CD4-positive, CD25-positive, alpha-beta regulatory T cell (primary cell): ENCODE measurements at regions not wholly inside any gene's neighbourhood (a gene's known extent, or its start where the extent isn't known, plus 50 kb on each side); places are given as distances from the start of the nearest gene placed in this dataset.

Source experiments
- ATAC-seq, 2 donors: fragments of 150-1000 bp; cut with Tn5 transposase; one replicate each; pipeline ENCODE4 v1.10.0; 2021; ENCODE audit warnings: low read depth in 2 of 2, moderate number of reproducible peaks in 2 of 2, moderate library complexity in 1 of 2
- DNase-seq, 3 donors: peaks; one replicate each; pipeline versions ENCODE4 v3.0.0 to v3.0.0-alpha.2; 2012 to 2022; ENCODE audit warnings: mixed read lengths in 1 of 3
- H3K27ac ChIP-seq: one replicate; pipeline ENCODE4 v1.7.0; 2013; ENCODE audit warnings: mild to moderate bottlenecking, low read length; ENCODE audit not compliant: insufficient read depth, poor library complexity, severe bottlenecking
- H3K27me3 ChIP-seq: one replicate; pipeline ENCODE4 v1.7.0; 2013; ENCODE audit warnings: low read length; ENCODE audit not compliant: control insufficient read depth, insufficient read depth
- H3K36me3 ChIP-seq: one replicate; pipeline ENCODE4 v1.7.0; 2013; ENCODE audit warnings: mild to moderate bottlenecking, low read length, moderate library complexity; ENCODE audit not compliant: control insufficient read depth, insufficient read depth
- H3K4me1 ChIP-seq: 2 replicates; pipeline ENCODE4 v1.7.0; 2013; ENCODE audit warnings: mild to moderate bottlenecking, low read length; ENCODE audit not compliant: insufficient read depth, control insufficient read depth, poor library complexity, severe bottlenecking
- H3K4me3 ChIP-seq: one replicate; pipeline ENCODE4 v1.7.0; 2013; ENCODE audit warnings: low read depth, mild to moderate bottlenecking, low read length, moderate library complexity
- H3K9me3 ChIP-seq, 2 experiments: 1 replicate in 1 of 2; 2 replicates in 1 of 2; pipeline ENCODE4 v1.7.0; 2013; ENCODE audit warnings: low read length in 2 of 2, mild to moderate bottlenecking in 1 of 2, moderate library complexity in 1 of 2; ENCODE audit not compliant: control insufficient read depth in 2 of 2
- H3K27ac Mint-ChIP-seq, 3 donors: one replicate each; pipeline ENCODE4 v1.8.0; 2020 to 2022; ENCODE audit warnings: mild to moderate bottlenecking in 3 of 3, mixed read lengths in 3 of 3, moderate library complexity in 2 of 3
- H3K27me3 Mint-ChIP-seq: one replicate; pipeline ENCODE4 v1.8.0; 2022; ENCODE audit warnings: mild to moderate bottlenecking, mixed read lengths
- H3K36me3 Mint-ChIP-seq: one replicate; pipeline ENCODE4 v1.8.0; 2020; ENCODE audit warnings: mixed read lengths
- H3K4me1 Mint-ChIP-seq, 4 donors: one replicate each; pipeline ENCODE4 v1.8.0; 2020 to 2022; ENCODE audit warnings: mixed read lengths in 4 of 4, mild to moderate bottlenecking in 1 of 4
- H3K4me3 Mint-ChIP-seq, 4 donors: one replicate each; pipeline ENCODE4 v1.8.0; 2020 to 2022; ENCODE audit warnings: mild to moderate bottlenecking in 4 of 4, mixed read lengths in 4 of 4, moderate library complexity in 3 of 4
- H3K9me3 Mint-ChIP-seq, 7 donors: one replicate each; pipeline ENCODE4 v1.8.0; 2020 to 2022; ENCODE audit warnings: mixed read lengths in 7 of 7, mild to moderate bottlenecking in 3 of 7, moderate library complexity in 2 of 7

DNA sequence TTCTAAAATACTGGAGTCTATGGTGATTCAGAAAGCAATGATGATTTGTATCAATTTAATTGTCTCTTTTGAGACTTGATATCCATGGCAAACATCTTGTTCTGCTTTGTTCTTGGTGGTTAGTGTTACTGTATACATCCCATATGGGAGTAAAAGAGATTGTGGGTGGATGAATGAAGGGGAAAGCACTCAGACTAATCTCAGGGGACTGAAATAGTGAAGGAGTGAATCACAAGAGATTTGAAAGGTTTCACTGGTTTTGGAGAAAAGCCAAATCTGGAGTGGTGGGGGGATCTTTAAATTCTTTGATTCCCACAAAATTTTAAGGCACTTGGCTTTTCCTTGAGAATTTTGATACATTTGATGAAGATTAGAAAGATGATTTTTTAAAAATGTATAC lies 369.4 kb downstream of the INHBA start:
- Mint-ChIP-seq H3K36me3 (no peaks in the 10 kb centered on the region), H3K9me3 (peaks cover 0 to 7% (median 4%) of the 10 kb centered on the region in 7 donors), H3K4me3 (no peak overlapping the region), H3K4me1 (no peaks in the 10 kb centered on the region), H3K27me3 (no peaks in the 10 kb centered on the region), H3K27ac (no peak overlapping the region)
- Histone ChIP-seq H3K4me3 (no peak overlapping the region), H3K4me1 (no peaks in the 10 kb centered on the region), H3K36me3 (no peaks in the 10 kb centered on the region), H3K9me3 (no peaks in the 10 kb centered on the region), H3K27me3 (no peaks in the 10 kb centered on the region), H3K27ac (no peak overlapping the region)
- DNase-seq: no peak
- ATAC-seq: no peak

DNA sequence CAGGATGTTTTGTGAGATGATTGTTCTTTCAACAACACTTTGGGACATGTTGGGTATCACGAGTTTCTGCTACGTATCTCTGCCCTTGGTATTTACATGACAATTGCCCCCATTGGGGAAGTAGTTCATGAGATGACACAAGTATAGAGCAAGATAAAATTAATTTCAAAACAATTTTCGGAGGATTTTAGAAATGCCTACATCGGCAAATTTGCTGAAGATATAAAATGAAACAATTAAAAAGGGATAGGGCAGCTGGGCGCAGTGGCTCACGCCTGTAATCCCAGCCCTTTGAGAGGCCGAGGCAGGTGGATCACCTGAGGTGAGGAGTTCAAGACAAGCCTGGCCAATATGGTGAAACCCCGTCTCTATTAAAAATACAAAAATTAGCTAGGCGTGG lies 371.7 kb downstream of the INHBA start:
- no peak overlapping the region for H3K4me3 Mint-ChIP-seq
- H3K27me3 Mint-ChIP-seq: no peaks in the 10 kb centered on the region
- H3K4me1 Mint-ChIP-seq: no peaks in the 10 kb centered on the region
- no peak overlapping the region for H3K27ac ChIP-seq
- ATAC-seq (no peak), DNase-seq (no peak)
- peaks cover 0 to 5% (median 3%) of the 10 kb centered on the region in 7 donors for H3K9me3 Mint-ChIP-seq
- no peaks in the 10 kb centered on the region for H3K36me3 ChIP-seq
- H3K36me3 Mint-ChIP-seq: no peaks in the 10 kb centered on the region
- no peak overlapping the region for H3K4me3 ChIP-seq
- no peaks in the 10 kb centered on the region for H3K4me1 ChIP-seq
- no peak overlapping the region for H3K27ac Mint-ChIP-seq
- H3K27me3 ChIP-seq: no peaks in the 10 kb centered on the region
- H3K9me3 ChIP-seq: peaks cover 0 to 2% of the 10 kb centered on the region in 2 experiments

DNA sequence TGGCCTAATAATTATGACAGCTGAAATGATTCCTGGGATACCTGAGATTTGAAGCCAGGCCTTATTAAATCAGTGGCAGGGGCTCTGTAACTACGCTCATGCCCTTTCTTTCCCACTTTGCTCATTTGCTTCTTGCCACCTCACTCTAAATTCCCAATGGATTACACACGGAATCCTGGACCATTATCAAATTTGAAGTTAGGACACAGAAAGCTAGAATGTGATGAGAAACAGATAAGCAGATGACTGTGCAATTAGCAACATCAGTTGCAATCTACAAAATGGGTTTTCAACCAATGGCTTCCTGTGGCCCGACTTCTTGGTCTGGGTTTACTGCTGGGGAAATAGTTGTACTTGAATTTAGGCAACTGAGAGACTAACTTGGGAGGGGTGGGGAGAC lies 374.3 kb downstream of the INHBA start:
- no peaks in the 10 kb centered on the region for H3K4me1 ChIP-seq
- H3K9me3 Mint-ChIP-seq: peaks cover 0 to 9% (median 2%) of the 10 kb centered on the region in 7 donors

DNA sequence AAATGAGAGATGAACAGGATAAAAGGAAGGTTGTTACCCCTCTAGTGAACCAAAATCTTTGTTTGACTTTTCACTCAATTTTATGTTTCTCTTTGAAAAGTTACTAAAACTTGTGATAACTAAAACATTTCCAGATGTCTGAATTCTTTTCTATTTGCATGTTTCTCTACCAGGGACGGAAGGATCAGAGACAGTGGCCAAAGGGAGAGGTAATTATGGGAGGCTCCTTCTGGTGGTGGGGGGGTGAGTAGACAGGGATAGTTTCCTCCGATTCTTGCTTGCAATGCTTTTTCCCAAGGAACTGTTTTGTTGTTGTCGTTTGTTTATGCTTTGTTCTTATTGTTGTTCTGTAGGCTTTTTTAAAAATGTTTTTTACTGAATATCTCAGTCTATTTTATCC lies 374.8 kb downstream of the INHBA start:
- H3K9me3 ChIP-seq: peaks cover 0 to 2% of the 10 kb centered on the region in 2 experiments
- H3K36me3 Mint-ChIP-seq: no peaks in the 10 kb centered on the region
- no peak overlapping the region for H3K27ac ChIP-seq
- DNase-seq: no peak
- no peaks in the 10 kb centered on the region for H3K4me1 Mint-ChIP-seq
- no peak overlapping the region for H3K27ac Mint-ChIP-seq
- peaks cover 0 to 9% (median 2%) of the 10 kb centered on the region in 7 donors for H3K9me3 Mint-ChIP-seq
- H3K36me3 ChIP-seq: no peaks in the 10 kb centered on the region
- H3K4me3 Mint-ChIP-seq: no peak overlapping the region
- no peak for ATAC-seq
- no peaks in the 10 kb centered on the region for H3K27me3 ChIP-seq
- H3K4me1 ChIP-seq: no peaks in the 10 kb centered on the region
- H3K4me3 ChIP-seq: no peak overlapping the region
- no peaks in the 10 kb centered on the region for H3K27me3 Mint-ChIP-seq

More for the DNA sequence above, 374.3 kb downstream of the INHBA start:
- H3K4me3 ChIP-seq: no peak overlapping the region
- H3K36me3 ChIP-seq: no peaks in the 10 kb centered on the region
- no peak for DNase-seq
- H3K27me3 ChIP-seq: no peaks in the 10 kb centered on the region
- no peaks in the 10 kb centered on the region for H3K27me3 Mint-ChIP-seq
- H3K27ac Mint-ChIP-seq: no peak overlapping the region
- H3K4me3 Mint-ChIP-seq: no peak overlapping the region
- H3K9me3 ChIP-seq: peaks cover 0 to 2% of the 10 kb centered on the region in 2 experiments
- H3K36me3 Mint-ChIP-seq: no peaks in the 10 kb centered on the region
- H3K27ac ChIP-seq: no peak overlapping the region
- ATAC-seq: no peak
- H3K4me1 Mint-ChIP-seq: no peaks in the 10 kb centered on the region

GRCh38 chr7:41326616-41327015 lies 376.3 kb downstream of the INHBA start:
- H3K27me3 Mint-ChIP-seq: no peaks in the 10 kb centered on the region
- peaks cover 0 to 9% (median 2%) of the 10 kb centered on the region in 7 donors for H3K9me3 Mint-ChIP-seq
- Histone ChIP-seq H3K36me3 (no peaks in the 10 kb centered on the region), H3K4me3 (no peak overlapping the region), H3K4me1 (no peaks in the 10 kb centered on the region), H3K27ac (no peak overlapping the region), H3K9me3 (peaks cover 0 to 2% of the 10 kb centered on the region in 2 experiments), H3K27me3 (no peaks in the 10 kb centered on the region)
- H3K4me1 Mint-ChIP-seq: no peaks in the 10 kb centered on the region
- no peak for DNase-seq
- H3K27ac Mint-ChIP-seq: no peak overlapping the region
- no peak overlapping the region for H3K4me3 Mint-ChIP-seq
- H3K36me3 Mint-ChIP-seq: no peaks in the 10 kb centered on the region
- no peak for ATAC-seq

DNA sequence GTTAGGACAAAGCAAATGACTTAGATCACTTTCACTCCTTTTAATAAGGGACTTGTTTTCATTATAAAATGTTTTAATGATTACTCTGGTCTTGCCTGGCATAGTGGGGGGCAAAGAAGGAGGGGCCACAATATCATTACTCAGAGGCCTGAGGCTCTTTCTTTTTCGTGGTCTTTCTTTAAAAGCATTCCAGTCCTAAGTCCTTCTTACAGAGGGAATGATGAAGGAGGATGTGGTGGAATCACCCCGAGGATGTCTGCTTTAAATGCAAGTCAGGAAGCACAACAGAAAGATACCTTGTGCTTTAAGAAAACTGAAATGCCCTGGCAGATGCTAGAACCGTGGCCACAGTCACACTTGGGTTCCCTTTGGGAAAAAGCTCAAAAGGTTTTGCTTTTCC lies 379.1 kb downstream of the INHBA start:
- no peaks in the 10 kb centered on the region for H3K27me3 ChIP-seq
- no peak overlapping the region for H3K27ac ChIP-seq
- H3K4me3 ChIP-seq: no peak overlapping the region
- no peaks in the 10 kb centered on the region for H3K4me1 Mint-ChIP-seq
- H3K9me3 ChIP-seq: peaks cover 0 to 2% of the 10 kb centered on the region in 2 experiments
- no peak overlapping the region for H3K4me3 Mint-ChIP-seq
- no peak overlapping the region for H3K27ac Mint-ChIP-seq
- DNase-seq (no peak), ATAC-seq (no peak)
- H3K9me3 Mint-ChIP-seq: peaks cover 0 to 13% (median 6%) of the 10 kb centered on the region in 7 donors
- no peaks in the 10 kb centered on the region for H3K36me3 Mint-ChIP-seq
- H3K36me3 ChIP-seq: no peaks in the 10 kb centered on the region
- H3K4me1 ChIP-seq: no peaks in the 10 kb centered on the region
- H3K27me3 Mint-ChIP-seq: no peaks in the 10 kb centered on the region

- no peaks in the 10 kb centered on the region for H3K27me3 Mint-ChIP-seq
- no peaks in the 10 kb centered on the region for H3K36me3 Mint-ChIP-seq
- Histone ChIP-seq H3K27ac (no peak overlapping the region), H3K4me1 (no peaks in the 10 kb centered on the region), H3K36me3 (no peaks in the 10 kb centered on the region), H3K4me3 (no peak overlapping the region), H3K9me3 (no peaks in the 10 kb centered on the region), H3K27me3 (no peaks in the 10 kb centered on the region)
- H3K4me3 Mint-ChIP-seq: no peak overlapping the region
- DNase-seq (no peak), ATAC-seq (no peak)
- H3K27ac Mint-ChIP-seq: no peak overlapping the region
- no peaks in the 10 kb centered on the region for H3K4me1 Mint-ChIP-seq
- peaks cover 0 to 11% (median 6%) of the 10 kb centered on the region in 7 donors for H3K9me3 Mint-ChIP-seq
Observed at GRCh38 chr7:41319581-41319980, 383.3 kb downstream of the INHBA start.

DNA sequence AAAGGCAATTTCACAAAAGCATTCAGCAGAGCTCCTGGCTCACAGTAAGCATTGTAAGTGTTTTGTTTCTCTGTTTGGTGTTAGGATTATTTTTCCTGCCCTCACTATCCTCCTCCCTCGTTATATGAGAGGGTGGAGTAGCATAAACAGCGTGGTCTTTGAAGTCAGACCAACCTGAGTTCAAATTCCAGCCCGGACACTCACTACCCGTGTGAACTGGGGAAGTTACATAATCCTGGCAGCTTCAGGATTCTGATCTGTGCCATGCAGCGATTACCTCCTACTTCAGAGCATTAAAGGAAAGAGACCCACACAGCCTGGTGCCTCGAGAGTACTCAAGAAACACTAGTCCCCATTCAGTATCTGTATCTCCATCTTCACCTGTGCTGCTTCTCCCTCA lies 386.5 kb downstream of the INHBA start:
- Histone ChIP-seq H3K4me1 (no peaks in the 10 kb centered on the region), H3K9me3 (no peaks in the 10 kb centered on the region), H3K27me3 (no peaks in the 10 kb centered on the region), H3K36me3 (no peaks in the 10 kb centered on the region), H3K27ac (no peak overlapping the region), H3K4me3 (no peak overlapping the region)
- DNase-seq (no peak), ATAC-seq (no peak)
- no peaks in the 10 kb centered on the region for H3K27me3 Mint-ChIP-seq
- H3K27ac Mint-ChIP-seq: no peak overlapping the region
- H3K4me3 Mint-ChIP-seq: no peak overlapping the region
- no peaks in the 10 kb centered on the region for H3K36me3 Mint-ChIP-seq
- no peaks in the 10 kb centered on the region for H3K4me1 Mint-ChIP-seq
- peaks cover 0 to 11% (median 9%) of the 10 kb centered on the region in 7 donors for H3K9me3 Mint-ChIP-seq
